Hepatic stellate cell (primary cell): ENCODE measurements at regions not wholly inside any gene's neighbourhood (a gene's known extent, or its start where the extent isn't known, plus 50 kb on each side); places are given as distances from the start of the nearest gene placed in this dataset.
A peak's percentile ranks its signal among the peaks of the same experiment; 100 is the strongest.

Source experiments
- DNase-seq: peaks from one replicate; pipeline ENCODE4 v3.0.0; 2011; ENCODE audit warnings: low spot score

- DNase-seq, result no peak
These were observed 613.8 kb upstream of the TENM4 start for GRCh38 chr11:80054582-80055165.

DNA sequence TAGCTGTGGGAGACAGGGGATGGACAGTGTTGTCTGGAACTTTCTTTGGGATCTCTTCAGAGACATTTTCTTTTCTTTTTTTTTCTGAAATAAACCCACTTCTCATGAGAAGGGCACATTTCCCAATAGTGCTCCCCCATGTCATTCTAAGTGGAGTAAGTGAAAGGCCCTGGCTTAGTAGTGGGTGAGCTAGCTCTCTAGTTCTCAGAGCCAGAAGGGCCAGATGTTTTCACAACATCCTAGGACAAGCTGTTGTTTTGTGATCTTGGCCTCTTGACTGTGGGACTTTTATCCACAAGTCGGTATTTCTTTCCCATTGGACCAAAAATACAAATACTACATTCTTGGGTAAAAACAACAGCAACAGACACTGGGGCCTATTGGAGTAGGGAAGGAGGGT lies 607.7 kb upstream of the TENM4 start:
- DNase-seq, result no peak

DNA sequence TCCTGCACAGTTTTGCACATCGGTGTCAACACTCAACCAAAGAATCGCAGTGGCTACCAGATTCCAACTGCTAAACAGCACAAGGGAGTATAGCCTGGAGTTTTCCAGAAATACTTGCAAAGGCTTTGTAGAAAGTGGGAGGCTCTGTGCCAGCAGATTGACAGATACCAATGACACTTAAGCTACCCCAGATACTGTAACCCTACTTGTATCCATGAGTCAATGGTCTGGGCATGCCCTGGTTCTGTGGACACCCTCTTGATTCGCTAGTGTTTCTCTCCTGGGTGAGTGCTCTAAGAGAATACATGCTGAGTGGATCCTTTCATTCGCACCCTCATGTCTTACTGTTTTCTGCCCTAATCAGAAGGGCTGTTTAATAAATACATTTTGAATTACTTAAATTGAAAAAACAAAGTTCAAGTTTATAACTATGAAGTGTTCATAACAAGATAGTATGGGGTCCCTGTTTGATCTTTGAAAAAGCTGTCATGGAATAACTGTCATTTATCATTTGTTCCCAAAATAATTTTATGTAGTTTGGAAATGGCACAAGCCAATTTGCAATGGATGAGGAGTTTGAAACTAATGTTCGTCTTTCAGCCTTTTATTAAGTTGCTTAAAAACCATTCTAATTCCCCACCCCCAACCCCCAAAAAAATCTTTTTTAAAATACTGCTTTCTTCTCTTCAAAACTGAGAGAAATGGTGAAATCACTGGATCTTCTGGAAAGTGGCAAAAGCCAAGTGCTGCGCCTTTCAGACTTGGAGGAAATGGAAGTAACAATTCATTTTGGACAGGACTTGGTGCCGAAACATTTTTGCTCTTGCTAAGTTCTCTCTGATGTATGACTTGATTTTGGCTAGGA lies 600.5 kb upstream of the TENM4 start:
- no peak for DNase-seq

DNA sequence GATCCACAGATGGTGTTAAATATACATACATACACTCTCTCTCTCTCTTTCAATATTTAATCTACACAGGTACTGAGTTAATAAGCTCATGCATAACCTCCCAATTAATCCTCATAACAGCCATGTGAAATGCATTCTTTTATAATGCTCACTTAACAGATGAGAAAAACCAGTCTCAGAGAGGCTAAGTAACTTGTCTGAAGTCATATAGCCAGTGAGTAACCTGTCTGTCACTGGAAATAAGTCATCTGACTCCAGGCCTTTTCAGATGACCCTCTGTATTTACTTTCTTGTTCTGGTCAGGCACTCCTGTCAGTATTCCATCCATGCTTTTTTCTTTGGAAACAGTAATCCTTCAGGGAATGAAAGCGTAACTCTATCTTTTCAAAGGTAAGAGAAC lies 594.0 kb upstream of the TENM4 start:
- no peak for DNase-seq

DNA sequence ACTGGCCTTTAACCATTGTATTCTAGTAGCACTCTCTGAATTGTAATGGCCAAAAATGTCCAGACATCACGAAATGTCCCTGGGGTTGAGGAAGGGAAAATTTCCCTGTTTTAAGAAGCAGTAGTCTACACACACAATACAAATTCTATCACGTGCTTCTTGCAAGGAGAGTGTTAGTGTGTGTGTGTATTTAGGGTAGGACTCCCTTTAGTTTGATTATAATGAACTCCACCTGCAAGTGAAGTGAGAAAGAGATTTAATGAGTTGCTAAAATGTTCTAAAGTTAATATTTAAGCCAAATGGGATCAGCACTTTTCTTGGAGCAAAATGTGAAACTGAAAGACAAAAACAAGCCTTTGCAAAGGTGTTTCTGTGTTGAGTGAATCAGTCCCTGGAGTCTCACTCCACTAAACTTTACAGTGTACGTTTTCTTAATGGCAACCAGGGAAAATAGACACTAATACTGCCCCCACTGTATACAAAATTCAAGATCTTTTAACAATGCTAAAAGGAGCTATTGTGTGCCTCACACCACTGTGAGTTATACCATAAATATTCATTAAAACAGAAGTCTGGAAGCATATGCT lies 590.3 kb upstream of the TENM4 start:
- DNase-seq, result no peak

GRCh38 chr11:80028998-80029397 lies 588.2 kb upstream of the TENM4 start:
- no peak for DNase-seq

DNA sequence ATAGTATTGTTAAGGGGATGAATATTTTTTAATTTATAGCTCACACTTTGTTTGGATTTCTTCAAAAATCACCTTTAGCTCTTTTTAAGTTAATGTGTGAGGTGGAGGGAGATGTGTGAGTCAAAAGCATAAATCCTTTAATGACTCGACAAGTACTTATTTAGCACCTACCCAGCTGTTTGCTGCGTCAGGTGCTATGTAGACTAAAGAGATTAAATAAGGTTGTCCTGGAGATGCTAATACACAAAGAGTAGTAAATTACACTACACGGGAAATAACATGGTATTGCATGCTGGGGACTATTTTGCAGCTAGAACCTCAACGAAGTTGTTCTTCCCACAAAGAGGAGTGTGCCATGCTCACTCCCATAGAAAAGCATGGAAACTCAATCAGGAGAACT lies 583.3 kb upstream of the TENM4 start:
- no peak for DNase-seq

- no peak for DNase-seq
These were observed 582.6 kb upstream of the TENM4 start for GRCh38 chr11:80023386-80023785.

- no peak for DNase-seq
These were observed 569.7 kb upstream of the TENM4 start for GRCh38 chr11:80010536-80010935.

GRCh38 chr11:80009081-80009480 lies 568.3 kb upstream of the TENM4 start:
- no peak for DNase-seq

DNA sequence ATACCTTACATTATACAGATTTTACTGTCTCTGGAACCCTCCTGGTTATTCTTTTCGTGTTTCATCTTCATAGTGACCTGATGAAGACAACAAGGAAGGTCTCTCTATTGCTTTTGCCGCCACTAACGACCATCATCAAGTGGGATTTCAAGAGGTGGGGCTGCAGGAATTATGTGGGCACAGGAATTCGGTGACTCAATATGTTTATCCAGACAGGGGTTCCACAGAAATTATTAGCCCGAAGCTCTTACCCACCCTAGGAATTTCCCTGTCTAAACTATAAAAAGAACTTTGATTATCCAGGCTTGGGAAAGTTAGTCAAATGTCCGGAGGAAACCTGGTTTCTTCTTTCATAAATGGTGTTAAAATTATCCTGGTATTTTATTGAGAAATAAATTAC lies 566.8 kb upstream of the TENM4 start:
- no peak for DNase-seq

DNA sequence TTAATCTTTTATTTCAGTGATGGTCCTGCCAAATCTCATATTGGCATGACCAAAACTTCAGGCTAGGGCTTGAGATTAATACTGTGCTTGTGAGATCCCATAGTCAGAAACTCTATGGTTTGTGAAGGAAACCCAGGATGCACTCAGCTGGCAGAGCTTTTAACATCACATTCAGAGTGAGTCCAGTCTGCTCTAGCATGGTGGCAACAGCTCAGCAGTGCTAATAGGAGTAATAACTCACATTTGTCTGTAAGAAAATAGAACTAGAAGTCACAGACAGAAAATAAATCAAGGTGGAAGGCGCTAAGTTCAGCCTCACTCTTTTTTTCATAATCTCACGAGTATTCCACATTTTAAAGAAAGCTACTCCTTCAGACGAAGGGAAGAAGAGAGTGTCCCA lies 549.3 kb upstream of the TENM4 start:
- no peak for DNase-seq

DNA sequence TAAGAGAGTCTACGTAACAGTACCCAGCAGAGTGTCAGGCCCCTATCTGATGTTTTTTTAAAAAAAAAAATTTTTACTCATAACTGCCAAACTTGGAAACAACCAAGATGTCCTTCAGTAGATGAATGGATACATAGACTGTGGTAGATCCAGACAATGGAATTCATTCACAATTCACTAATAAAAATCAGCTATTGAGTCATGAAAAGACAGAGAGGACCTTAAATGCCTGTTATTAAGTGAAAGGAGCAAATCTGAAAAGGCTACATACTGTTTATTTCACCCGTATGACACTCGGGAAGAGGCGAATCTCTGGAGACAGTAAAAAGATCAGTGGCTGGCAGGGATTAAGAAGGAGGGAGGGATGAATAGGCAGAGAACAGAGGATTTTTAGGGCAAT lies 541.4 kb upstream of the TENM4 start:
- DNase-seq, result no peak

- DNase-seq, result no peak
These were observed 540.1 kb upstream of the TENM4 start for GRCh38 chr11:79980916-79981315.

DNA sequence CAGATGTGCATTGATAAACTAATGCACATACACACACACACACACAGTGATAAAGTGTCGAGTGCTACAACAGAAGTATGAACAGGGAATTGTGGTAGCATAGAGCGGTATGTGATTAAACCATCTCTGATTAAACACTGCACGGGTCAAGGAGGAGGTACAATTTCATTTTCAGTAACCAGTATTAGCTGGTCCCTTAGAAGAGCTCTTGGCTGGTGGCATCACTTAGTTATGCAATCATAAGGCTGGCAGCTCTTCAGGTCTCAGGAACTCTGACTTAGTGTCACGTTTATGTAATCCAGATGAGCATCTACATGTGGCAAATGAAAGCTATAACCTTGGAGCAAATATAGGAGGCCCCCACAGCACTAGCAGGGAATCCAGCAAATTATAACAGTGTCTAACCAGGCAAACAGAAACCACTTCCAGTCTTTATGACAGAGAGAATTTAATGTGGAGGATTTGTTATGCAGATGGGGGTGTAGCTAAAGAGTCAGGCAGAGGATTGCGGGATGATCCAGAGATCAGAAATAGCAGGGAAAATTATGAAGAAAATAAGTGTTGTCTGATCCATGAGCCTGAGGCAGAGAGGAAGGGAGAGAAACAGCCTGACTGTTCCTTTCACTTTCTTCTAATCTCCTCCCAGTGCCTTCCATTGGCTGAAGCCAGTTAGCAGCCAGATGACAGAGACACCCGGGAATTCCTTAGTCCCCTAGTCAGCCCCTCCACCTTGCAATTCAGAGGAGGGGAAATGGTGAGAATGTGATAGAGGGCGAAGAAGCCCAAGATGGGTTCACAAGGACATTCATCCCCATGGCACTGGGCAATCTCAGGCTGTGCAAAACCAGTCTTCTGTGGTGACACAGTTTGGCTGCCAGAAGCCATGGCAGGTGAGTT lies 533.1 kb upstream of the TENM4 start:
- DNase-seq, result peak; percentile 4

- no peak for DNase-seq
These were observed 530.4 kb upstream of the TENM4 start for GRCh38 chr11:79971255-79971654.

- no peak for DNase-seq
These were observed 525.8 kb upstream of the TENM4 start for GRCh38 chr11:79966592-79966991.

DNA sequence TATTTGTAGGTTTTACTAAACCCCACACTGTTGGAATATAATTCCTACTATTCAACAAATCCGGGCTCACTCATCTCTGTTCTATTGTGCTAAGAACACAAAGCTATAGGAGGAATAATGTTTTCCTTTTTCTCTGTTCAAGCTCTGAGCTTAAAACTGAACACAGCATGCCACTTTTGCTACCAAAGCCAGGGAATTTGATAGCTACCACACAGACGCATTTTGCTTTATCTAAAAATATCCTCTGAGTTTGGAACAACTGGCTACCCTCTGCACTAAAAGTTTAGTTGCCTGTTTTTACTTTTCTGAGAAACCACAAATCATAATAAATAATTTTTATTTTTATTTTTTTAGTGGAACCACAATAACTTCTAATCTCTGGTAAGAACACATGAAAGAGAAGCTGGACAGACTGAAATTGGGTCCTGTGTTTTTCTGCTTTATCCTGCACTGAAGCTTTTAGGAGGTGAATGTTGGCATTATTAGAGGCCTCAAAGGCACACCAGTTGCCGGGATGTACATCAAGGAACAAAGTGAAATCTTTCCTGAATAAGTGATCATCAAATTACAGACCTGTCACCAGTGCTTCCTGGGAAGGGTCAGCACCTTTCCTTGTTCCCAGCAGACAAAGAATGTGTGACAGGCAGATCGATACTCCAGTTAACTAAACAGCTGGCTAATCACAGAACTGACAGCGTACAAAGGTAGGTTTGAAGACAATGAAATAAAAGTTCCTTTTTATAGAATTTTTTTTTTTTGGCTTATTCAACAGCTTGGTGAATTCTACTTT lies 523.2 kb upstream of the TENM4 start:
- DNase-seq, result no peak

DNA sequence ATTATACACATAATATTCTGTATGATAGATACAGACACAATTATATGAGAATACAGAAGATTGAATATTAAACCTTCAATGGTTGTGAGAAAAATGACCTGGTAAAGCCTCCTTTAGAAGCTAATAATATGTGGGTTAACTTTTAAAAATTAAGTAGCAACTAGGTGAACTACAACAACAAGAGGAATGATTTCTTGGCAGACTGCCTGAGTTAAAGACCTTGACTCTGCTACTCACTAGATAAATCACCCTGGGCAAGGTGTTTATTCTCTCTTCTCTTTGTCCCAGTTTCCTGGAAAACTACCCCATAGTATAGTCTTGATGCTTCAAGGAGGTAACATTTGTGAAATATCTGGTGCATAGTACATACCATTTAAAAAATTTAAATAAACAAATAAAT lies 519.6 kb upstream of the TENM4 start:
- no peak for DNase-seq

DNA sequence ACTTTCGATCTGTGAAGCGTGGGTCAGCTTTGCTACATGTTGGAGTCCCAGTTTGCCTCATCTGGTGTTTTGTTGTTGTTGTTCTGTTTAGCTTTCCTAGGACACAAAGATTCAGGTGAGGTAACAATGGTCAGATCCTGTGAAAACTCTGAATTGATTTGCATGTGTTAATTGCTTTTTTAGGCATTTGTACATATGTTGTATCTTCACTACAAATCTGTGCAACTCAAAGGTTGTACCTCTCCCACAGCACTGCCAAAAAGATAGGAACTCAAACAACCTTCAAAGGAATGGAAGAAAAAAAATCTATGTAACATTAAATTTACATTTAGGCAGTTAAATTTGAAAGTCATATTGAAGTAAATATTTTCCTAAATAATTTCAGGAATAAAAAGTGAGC lies 518.5 kb upstream of the TENM4 start:
- no peak for DNase-seq

GRCh38 chr11:79957702-79958101 lies 516.9 kb upstream of the TENM4 start:
- DNase-seq, result no peak

DNA sequence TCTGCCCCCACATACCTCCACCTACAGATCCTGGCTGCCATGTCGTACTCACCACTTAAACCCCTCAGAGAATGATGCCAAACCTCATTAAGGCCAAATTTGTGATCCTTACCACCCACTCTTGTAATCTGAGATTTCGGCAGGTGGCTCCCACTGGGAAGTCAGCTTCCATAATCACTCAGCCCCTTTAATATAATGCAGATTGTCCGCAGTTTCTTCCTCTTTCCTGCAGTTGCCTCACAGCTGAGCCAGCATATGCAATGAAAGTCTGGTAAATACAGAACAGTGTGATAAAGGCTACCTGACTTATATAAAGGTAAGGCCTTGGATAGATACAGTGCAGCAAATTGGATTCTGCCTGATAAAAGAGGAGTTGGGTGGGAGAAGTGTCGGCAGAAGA lies 515.2 kb upstream of the TENM4 start:
- no peak for DNase-seq
